ENCODE measurements at regions not wholly inside any gene's neighbourhood (a gene's known extent, or its start where the extent isn't known, plus 50 kb on each side); places are given as distances from the start of the nearest gene placed in this dataset.

GRCh38 chr6:145139140-145139850 is 596.0 kb downstream of the EPM2A start:
- Histone ChIP-seq H3K36me3 (ENCODE audit: control insufficient read depth, insufficient read depth, low read length) (no peaks in the 10 kb centered on the region), H3K4me3 (ENCODE audit: low read depth, low read length) (no peak overlapping the region), H3K9me3 (no peaks in the 10 kb centered on the region), H3K27me3 (replicated peaks; ENCODE audit: control insufficient read depth, insufficient read depth, low read length) (no peaks in the 10 kb centered on the region), H3K4me1 (no peaks in the 10 kb centered on the region)
- TF ChIP-seq CTCF (IDR thresholded peaks at IDR 0.05; ENCODE audit: insufficient read depth in 1 of 2, low read depth in 1 of 2, low read length in 1 of 2, severe bottlenecking in 1 of 2, unreplicated experiment in 1 of 2) = no peak
- no TSS peak for BruUV-seq (replicated peaks)
- ChIA-PET CTCF (no interaction called here), POLR2A (no interaction called here)
- no peaks in the 10 kb centered on the region for H3K36me3 Mint-ChIP-seq (ENCODE audit: insufficient read depth, unreplicated experiment)
- no peaks in the 10 kb centered on the region for H3K27me3 Mint-ChIP-seq (ENCODE audit: insufficient read depth, unreplicated experiment)
- no peaks in the 10 kb centered on the region for H3K9me3 Mint-ChIP-seq (ENCODE audit: unreplicated experiment)
- no peak for DNase-seq
- intact Hi-C loops (cut with micrococcal nuclease; ENCODE audit: unreplicated experiment) = no loop called here
- no peaks in the 10 kb centered on the region for H3K4me1 Mint-ChIP-seq (ENCODE audit: low read depth, unreplicated experiment)
- H3K4me3 Mint-ChIP-seq (ENCODE audit: unreplicated experiment) = no peak overlapping the region
- no peak overlapping the region for H3K27ac Mint-ChIP-seq (ENCODE audit: unreplicated experiment)

- intact Hi-C loops (cut with micrococcal nuclease; ENCODE audit: unreplicated experiment) = no loop called here
- no peak for DNase-seq
- H3K36me3 ChIP-seq (ENCODE audit: control insufficient read depth, insufficient read depth, low read length) = no peaks in the 10 kb centered on the region
- Mint-ChIP-seq H3K27ac (ENCODE audit: unreplicated experiment) (no peak overlapping the region), H3K4me1 (ENCODE audit: low read depth, unreplicated experiment) (no peaks in the 10 kb centered on the region), H3K9me3 (ENCODE audit: unreplicated experiment) (no peaks in the 10 kb centered on the region), H3K36me3 (ENCODE audit: insufficient read depth, unreplicated experiment) (no peaks in the 10 kb centered on the region), H3K27me3 (ENCODE audit: insufficient read depth, unreplicated experiment) (no peaks in the 10 kb centered on the region), H3K4me3 (ENCODE audit: unreplicated experiment) (no peak overlapping the region)
- no peaks in the 10 kb centered on the region for H3K9me3 ChIP-seq
- no TSS peak for BruUV-seq (replicated peaks)
- no peaks in the 10 kb centered on the region for H3K27me3 ChIP-seq (replicated peaks; ENCODE audit: control insufficient read depth, insufficient read depth, low read length)
- CTCF ChIA-PET = no interaction called here
- TF ChIP-seq CTCF (IDR thresholded peaks at IDR 0.05; ENCODE audit: insufficient read depth in 1 of 2, low read depth in 1 of 2, low read length in 1 of 2, severe bottlenecking in 1 of 2, unreplicated experiment in 1 of 2) = no peak
- H3K4me1 ChIP-seq = no peaks in the 10 kb centered on the region
- POLR2A ChIA-PET = no interaction called here
- H3K4me3 ChIP-seq (ENCODE audit: low read depth, low read length) = no peak overlapping the region
Observed at GRCh38 chr6:145139895-145140294, 595.4 kb downstream of the EPM2A start.

- Mint-ChIP-seq H3K27ac (ENCODE audit: unreplicated experiment) (no peak overlapping the region), H3K9me3 (ENCODE audit: unreplicated experiment) (no peaks in the 10 kb centered on the region), H3K4me1 (ENCODE audit: low read depth, unreplicated experiment) (no peaks in the 10 kb centered on the region), H3K4me3 (ENCODE audit: unreplicated experiment) (no peak overlapping the region), H3K27me3 (ENCODE audit: insufficient read depth, unreplicated experiment) (no peaks in the 10 kb centered on the region), H3K36me3 (ENCODE audit: insufficient read depth, unreplicated experiment) (no peaks in the 10 kb centered on the region)
- Histone ChIP-seq H3K36me3 (ENCODE audit: control insufficient read depth, insufficient read depth, low read length) (no peaks in the 10 kb centered on the region), H3K9me3 (no peaks in the 10 kb centered on the region), H3K4me1 (no peaks in the 10 kb centered on the region), H3K4me3 (ENCODE audit: low read depth, low read length) (no peak overlapping the region), H3K27me3 (replicated peaks; ENCODE audit: control insufficient read depth, insufficient read depth, low read length) (no peaks in the 10 kb centered on the region)
- POLR2A ChIA-PET = no interaction called here
- no TSS peak for BruUV-seq (replicated peaks)
- CTCF ChIA-PET = no interaction called here
- no peak for DNase-seq
- intact Hi-C loops (cut with micrococcal nuclease; ENCODE audit: unreplicated experiment) = no loop called here
- no peak for TF ChIP-seq CTCF (IDR thresholded peaks at IDR 0.05; ENCODE audit: insufficient read depth in 1 of 2, low read depth in 1 of 2, low read length in 1 of 2, severe bottlenecking in 1 of 2, unreplicated experiment in 1 of 2)
Observed at GRCh38 chr6:145141572-145141971, 593.7 kb downstream of the EPM2A start.
